Upper lobe of left lung (tissue), 4 donors: ENCODE measurements at regions not wholly inside any gene's neighbourhood (a gene's known extent, or its start where the extent isn't known, plus 50 kb on each side); places are given as distances from the start of the nearest gene placed in this dataset.

ENCODE experiments used
- EP300 ChIP-seq, 4 donors: sonication (generic); formaldehyde crosslinking; IDR thresholded peaks; one replicate each; pipeline ENCODE4 v1.5.1; 2017; ENCODE audit warnings: antibody characterized with exemption in 4 of 4, control low read depth in 2 of 4
- TF ChIP-seq, protein P1 (sequence below), 6 experiments: fragments of 450-650 bp in 4 of 6; fragments of 200-600 bp in 2 of 6; sonication (generic) in 2 of 6; IDR thresholded peaks; one replicate each; pipeline ENCODE4 v1.5.1; 2016 to 2019; ENCODE audit warnings: antibody characterized with exemption in 6 of 6

DNA sequence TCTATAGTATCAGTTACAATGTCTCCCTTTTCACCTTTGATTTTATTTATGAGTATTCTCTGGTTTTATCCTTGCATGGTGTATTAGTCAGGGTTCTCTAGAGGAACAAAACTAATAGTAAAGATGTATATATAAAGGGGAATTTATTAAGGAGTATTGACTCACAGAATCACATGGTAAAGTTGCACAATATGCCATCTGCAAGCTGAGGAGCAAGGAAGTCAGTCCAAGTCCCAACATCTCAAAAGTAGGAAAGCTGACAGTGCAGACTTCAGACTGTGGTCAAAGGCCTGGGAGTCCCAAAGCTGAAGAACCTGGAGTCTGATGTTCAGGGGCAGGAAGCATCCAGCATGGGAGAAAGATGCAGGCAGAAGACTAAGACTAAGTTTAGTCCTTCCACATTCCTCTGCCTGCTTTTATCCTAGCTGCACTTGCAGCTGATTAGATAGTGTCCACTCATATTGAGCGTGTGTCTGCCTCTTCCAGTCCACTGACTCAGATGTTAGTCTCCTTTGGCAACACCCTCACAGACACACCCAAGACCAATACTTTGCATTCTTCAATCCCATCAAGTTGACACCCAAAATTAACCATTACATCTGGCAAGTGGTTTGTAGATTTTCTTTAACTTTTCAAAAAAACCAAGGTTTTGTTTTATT lies 308.0 kb upstream of the LMO3 start:
- TF ChIP-seq, protein P1, sequence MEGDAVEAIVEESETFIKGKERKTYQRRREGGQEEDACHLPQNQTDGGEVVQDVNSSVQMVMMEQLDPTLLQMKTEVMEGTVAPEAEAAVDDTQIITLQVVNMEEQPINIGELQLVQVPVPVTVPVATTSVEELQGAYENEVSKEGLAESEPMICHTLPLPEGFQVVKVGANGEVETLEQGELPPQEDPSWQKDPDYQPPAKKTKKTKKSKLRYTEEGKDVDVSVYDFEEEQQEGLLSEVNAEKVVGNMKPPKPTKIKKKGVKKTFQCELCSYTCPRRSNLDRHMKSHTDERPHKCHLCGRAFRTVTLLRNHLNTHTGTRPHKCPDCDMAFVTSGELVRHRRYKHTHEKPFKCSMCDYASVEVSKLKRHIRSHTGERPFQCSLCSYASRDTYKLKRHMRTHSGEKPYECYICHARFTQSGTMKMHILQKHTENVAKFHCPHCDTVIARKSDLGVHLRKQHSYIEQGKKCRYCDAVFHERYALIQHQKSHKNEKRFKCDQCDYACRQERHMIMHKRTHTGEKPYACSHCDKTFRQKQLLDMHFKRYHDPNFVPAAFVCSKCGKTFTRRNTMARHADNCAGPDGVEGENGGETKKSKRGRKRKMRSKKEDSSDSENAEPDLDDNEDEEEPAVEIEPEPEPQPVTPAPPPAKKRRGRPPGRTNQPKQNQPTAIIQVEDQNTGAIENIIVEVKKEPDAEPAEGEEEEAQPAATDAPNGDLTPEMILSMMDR (IDR thresholded peaks at IDR 0.05) = no peak
- no peak for TF ChIP-seq EP300 (IDR thresholded peaks at IDR 0.05)
